Right lung (tissue), 2 donors: ENCODE measurements at regions not wholly inside any gene's neighbourhood (a gene's known extent, or its start where the extent isn't known, plus 50 kb on each side); places are given as distances from the start of the nearest gene placed in this dataset.
"Not testable (repeated sequence)": the region's sequence is repeated elsewhere in the genome, so short reads cannot be mapped to it uniquely, and the experiment has no call there.

Experiments used
- DNase-seq, 2 donors: peaks; one replicate each; pipeline ENCODE4 v3.0.0-alpha.2; 2013

- DNase-seq, result no peak
Observed at GRCh38 chr12:11978726-11979384, 91.9 kb upstream of the BCL2L14 start.

DNA sequence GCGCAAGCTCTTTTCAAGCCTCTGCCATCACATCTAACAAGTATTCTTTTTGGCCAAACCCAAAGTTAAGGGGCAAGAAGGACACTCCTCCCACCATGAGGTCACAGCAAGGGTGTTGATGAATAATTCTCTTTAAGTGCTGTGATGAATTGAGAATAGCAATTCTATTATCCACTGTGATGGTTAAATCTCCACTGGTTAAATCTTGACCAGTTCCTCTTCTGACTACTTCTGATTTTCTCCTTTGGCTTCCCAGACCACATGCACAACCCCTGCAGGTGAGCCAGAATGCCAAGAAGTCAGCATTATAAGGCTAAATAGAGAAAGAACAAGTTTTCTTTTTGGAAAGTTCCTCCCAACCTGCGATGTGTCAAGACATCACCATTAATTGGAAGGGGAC lies 90.6 kb upstream of the BCL2L14 start:
- no peak for DNase-seq

DNA sequence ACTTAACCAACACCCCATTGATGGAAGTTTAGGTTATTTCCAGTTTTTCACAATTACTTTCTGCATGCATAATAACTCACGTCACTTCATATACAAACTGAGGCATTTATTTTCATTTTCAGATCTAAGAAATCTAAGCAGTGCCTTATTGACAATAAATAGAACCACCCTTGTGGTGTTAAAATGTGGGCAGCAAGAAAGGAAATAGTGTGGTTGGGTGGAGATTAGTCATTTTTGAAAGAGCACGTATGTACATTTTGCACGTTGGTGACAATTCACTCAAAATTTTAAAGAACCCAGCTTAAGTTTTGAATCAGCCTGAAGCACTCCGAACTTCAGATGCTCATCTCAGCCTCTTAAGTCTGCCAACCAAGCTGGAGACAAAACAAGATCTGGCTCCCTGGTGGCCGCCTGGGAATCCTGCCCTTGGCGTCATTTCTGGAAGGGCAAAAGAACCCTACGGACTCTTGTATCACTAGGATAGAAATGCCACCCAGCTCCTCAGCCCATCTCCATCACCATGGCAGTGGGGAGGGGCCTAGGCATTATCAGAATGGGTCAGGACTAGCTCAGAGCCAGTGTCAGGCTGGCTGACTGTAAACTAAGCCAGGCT lies 89.5 kb upstream of the BCL2L14 start:
- DNase-seq, result no peak

DNA sequence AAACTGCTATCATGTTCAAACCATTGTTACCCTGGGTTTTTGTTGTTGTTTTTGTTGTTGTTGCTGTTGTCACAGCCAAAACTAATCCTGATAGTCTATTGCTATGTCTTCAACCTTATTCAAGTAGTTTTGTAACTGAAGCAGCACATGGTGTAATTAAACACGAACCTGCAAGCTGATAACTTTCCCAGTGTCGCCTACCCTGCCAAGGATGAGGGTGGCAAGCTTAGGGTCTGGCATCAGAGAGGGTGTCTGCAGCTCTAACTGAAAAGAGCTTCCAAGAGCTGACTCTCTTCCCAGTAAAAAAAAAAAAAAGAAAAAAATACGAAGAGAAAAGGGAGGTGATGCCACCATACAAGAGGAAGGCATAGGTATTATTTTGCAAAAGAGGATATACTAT lies 86.3 kb upstream of the BCL2L14 start:
- no peak for DNase-seq

DNA sequence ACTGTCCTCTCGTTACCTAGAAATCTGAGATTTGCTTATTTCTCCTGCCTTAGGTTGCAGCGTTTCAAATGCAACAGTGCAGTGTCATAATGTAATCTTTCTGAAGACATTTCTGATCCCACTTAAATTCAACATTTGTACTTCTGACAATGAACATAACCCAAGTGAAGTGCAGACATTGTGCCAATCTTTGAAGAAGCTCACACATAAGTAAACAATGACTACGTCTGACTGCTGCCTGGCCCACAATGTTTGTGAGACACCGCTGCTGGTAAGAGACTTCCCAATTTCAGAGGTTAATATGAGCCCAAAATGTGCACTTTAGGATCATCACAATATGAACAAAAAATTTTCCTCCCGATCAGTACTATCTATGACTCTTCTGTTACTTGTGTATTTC lies 84.6 kb upstream of the BCL2L14 start:
- no peak for DNase-seq

DNA sequence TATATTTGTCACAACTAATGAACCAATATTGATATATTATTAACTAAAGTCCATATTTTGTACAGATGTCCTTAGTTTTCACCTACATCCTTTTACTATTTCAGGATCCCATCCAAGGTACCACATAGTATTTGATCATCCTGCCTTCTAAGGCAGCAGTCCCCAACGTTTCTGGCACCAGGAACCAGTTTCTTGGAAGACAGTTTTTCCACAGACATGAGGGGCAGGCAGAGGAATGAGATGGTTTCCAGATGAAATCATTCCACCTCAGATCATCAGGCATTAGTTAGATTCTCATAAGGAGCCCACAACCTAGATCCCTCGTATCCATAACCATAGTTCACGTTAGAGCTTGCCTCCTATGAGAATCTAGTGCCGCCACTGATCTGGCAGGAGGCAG lies 82.8 kb upstream of the BCL2L14 start:
- DNase-seq, result no peak

- no peak for DNase-seq
Observed at GRCh38 chr12:11991604-11992003, 79.1 kb upstream of the BCL2L14 start.

DNA sequence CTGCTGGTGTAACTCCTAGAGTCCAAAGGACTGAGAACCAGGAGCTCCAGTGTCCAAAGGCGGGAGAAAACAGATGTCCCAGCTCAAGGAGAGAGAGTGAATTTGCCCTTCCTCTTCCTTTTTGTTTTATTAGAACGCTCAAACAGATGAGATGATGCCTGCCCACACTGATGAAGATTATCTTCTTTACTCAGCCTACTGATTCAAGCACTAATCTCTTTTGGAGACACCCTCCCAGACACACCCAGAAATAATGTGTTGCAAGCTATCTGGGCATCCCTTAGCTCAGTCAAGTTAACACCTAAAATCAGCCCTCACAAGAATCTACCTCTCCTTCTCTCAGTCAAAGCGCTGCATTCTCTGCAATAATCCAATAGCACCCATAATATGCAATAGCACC lies 78.2 kb upstream of the BCL2L14 start:
- no peak for DNase-seq

GRCh38 chr12:11998307-11998943 lies 72.3 kb upstream of the BCL2L14 start:
- DNase-seq, result not testable (repeated sequence)

DNA sequence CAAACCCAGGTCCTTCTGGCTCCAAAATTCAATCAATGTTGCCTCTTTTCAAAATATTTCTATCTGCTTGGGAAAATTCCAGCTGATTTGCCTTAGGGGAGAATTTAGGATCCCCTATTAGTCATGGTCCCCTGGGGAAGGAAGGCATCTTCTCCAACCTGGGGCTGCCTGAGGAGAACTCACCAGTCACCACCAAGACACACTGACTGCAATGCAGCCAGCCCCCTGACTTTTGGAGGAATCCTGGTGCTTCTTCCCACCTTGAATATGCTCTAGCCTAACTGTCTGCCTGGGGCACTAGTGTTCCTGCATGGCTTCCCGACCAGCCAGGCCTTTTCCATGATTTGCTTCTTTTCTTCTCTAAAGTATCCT lies 71.8 kb upstream of the BCL2L14 start:
- DNase-seq, result no peak

DNA sequence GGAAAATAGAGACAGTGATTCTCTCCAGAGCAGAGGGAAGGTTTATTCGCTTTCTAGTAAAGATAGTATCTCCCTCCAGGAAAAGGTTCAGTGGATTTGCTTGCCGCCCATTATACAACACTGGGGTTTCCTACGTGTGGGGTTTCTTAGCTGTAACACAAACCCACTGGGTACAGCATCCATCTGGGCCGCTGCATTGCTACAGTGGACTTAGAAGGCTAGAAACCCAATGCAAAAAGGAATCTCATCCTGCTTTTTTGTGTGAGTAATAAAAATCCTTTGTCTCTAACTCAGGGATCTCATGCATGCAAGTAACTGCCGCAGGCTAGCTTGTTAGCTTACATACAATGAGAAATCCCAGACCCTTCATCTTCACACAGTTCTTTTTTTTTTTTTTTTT lies 67.1 kb upstream of the BCL2L14 start:
- DNase-seq, result no peak

GRCh38 chr12:12004524-12004923 lies 66.2 kb upstream of the BCL2L14 start:
- no peak for DNase-seq

DNA sequence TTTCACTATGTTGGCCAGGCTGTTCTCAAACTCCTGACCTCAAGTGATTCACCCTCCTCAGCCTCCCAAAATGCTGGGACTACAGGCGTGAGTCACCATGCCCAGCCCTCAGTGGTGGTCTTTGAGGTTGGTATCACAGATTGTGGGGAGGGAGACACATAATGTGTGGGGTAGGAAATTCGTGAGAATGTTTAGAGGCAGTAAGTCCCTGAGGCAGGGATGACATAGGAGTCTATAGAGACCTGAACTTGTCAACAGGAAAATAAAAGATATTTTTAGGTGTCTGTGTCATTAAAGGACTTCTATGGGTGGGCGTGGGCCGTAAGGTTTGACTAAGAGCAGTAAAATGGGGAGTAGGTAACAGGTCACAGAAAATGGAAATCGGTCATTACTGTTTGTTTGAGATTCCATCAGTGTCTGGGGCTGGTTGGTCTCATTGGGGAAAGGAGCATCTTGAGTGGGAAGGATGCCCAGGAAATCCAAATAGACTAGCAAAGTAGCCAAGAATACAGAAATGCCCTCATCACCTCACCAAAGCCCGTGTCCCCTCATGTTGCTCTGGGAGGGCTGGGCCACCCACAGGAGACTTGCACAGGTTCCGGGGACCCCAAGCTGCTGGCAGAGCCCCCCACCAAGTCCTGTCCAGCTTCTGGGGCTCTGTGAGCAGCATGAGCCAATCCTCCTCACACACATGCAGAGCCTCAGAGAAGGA lies 63.6 kb upstream of the BCL2L14 start:
- no peak for DNase-seq

GRCh38 chr12:12007713-12008231 lies 63.0 kb upstream of the BCL2L14 start:
- no peak for DNase-seq

DNA sequence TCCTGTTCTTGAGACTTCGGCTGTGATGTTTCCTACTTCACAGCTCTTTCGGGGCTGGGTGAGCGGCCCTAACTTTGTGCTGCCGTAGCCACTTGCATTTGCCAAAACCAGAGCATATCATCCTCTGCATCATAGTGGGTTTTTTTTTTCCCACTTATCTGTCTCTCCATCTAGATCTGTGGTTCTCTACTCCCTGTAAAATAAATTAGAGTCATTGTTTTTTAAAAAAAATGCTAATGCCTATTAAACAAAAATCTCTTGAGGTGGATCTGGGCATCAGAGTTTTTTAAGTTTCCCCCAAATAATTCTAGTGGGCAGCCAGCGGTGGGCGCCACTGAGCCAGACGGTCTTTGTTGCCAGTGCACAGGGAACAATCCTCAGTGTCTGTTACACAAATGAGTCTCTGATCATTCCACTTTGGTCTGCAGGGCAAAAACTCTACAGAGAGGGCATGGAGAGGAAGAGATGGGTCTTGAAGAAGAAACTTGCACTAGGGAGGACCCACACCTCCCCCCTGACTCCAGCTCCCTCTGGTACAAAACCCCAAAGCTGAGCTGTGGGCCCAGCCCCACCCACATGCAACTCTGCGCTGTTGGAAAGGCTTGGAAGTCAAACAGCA lies 62.4 kb upstream of the BCL2L14 start:
- no peak for DNase-seq

GRCh38 chr12:12008931-12009611 lies 61.7 kb upstream of the BCL2L14 start:
- DNase-seq, result no peak

DNA sequence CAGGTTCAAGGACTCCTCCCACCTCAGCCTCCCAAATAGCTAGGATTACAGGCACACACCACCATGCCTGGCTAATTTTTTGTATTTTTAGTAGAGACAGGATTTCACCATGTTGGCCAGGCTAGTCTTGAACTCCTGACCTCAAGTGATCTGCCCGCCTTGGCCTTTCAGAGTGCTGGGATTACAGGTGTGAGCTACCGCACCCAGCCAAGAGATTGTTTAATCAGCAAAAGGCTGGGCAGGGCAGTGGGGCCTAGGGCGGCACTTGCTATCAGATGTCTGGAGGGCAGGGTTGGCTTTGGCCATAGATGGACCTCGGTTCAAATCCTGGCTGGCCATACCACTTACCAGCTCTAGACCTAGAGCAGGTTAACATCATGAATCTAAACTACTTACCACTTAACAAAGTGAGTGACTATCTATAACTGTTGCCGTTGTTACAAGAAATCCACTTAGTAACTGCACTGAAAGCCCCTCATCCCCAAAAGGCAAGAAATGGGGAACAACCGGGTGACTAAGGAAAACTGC lies 60.9 kb upstream of the BCL2L14 start:
- DNase-seq, result not testable (repeated sequence)

GRCh38 chr12:12010277-12011039 lies 60.3 kb upstream of the BCL2L14 start:
- DNase-seq, result peak in 1 of 2 donors; percentile 17

DNA sequence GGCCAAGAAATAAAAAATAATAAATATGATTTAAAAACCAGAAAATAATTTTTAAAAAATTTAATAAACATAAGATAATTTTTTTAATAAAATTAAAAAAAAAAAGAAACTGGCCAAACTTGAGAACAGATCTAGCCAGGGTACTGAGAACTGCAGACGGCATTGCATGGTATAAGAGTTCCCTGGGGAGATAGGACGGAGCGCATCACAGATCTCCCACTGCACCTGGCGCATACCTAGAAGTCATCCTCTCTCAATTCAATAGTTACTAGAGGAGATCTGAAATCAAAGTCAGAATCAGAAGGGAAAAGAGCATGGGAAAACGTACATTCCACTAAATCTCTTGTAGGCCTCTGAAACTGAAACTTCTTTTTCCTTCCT lies 58.9 kb upstream of the BCL2L14 start:
- no peak for DNase-seq

DNA sequence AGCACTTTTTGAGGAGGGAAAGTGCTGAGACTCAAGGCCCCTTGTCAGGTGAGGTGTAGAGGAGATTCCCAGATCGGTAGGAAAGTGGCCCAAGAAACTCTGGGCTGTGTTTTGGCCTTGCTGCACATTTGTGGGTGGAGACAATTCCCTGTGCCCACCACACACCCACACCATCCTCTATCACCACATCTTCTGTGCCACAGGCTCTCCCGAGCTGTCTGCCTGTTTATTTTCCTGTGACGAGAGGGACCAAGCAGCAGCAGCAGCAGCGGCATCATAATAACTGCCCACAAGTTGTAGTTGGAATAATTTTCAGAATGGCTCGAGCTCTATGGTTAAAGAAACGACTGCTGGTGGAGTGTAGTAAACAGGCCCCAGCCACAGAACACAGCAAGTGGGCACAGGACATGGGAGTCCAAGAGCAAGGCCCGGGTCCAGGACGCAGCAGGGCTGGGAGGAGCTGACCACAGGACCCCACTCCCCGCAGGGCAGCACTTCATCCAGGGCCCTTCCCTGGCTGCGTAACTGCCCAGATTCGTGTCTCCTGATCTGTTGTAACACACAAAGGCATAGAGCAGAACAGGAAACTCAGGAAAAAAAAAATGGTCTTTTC lies 55.6 kb upstream of the BCL2L14 start:
- DNase-seq, result no peak
